ENCODE measurements at regions not wholly inside any gene's neighbourhood (a gene's known extent, or its start where the extent isn't known, plus 50 kb on each side); places are given as distances from the start of the nearest gene placed in this dataset.

- H3K9me3 Mint-ChIP-seq = no peaks in the 10 kb centered on the region
- DNase-seq (ENCODE audit: low spot score in 2 of 2) (no peak), ATAC-seq (no peak)
- no peaks in the 10 kb centered on the region for H3K36me3 Mint-ChIP-seq
- no peak overlapping the region for H3K27ac Mint-ChIP-seq
These were observed 139.8 kb downstream of the ENGASE start for GRCh38 chr17:79214459-79214858.

DNA sequence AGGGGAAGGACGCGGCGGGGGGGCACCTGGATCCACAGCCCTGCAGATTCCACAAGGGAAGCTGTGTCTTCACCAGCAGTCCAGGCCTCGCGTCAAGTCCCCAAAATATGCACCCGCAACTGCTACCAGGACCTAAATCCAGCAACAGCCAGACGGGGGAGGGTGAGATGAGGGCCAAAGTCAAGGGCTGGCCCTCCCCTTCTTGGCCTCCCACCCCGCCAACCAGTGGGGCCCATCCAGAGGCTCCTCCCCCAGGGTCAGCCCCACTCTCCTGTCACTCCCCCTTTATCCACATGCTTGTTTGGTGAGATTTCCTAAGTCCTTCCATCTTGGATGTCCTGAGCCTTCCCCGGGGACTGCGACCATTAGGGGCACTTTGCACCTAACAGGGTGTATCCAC lies 138.7 kb downstream of the ENGASE start:
- no peaks in the 10 kb centered on the region for H3K36me3 Mint-ChIP-seq
- no peak for ATAC-seq
- H3K9me3 Mint-ChIP-seq = no peaks in the 10 kb centered on the region
- DNase-seq (ENCODE audit: low spot score in 2 of 2) = no peak
- H3K27ac Mint-ChIP-seq = no peak overlapping the region

DNA sequence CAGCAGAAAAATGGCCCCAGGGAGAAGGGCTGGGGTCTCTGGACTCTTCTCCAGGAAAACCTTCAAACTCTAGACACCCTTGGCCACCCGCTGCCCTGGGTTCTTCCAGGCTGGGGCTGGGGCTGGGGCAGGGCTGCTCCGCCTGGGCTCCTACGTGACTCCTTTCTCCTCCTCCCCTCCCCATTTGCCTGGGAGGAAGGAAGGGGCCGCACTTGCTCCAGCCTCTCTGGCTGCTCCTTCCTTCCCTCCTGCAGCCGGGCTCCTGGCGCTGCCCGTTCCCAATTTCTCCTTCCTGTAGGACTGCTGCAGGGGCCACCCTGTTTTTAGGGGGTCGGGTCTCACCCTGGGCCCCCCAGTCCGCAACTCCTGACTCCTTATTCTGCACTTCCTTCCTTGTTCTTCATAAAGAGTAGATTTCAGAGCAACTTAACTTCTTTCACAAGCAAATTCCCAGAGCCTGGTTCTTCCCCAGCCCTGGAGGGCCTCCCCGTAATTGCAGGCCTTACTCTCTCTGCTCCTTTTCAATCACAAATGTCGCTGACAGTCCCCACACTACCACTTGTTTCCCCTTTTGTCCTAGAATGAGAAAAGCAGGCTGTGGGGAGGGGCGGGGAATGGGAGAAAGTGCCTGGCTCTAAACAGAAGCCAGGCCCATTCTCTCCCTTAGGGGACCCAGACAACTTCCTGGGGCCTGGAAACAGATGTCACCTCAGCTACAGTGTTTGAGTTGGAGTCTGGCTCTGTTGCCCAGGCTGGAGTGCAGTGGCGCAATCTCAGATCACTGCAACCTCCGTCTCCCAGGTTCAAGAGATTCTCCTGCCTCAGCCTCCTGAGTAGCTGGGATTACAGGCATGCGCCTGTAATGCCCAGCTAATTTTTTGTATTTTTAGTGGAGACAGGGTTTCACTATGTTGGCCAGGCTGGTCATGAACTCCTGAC lies 137.8 kb downstream of the ENGASE start:
- Mint-ChIP-seq H3K36me3 (no peaks in the 10 kb centered on the region), H3K9me3 (no peaks in the 10 kb centered on the region), H3K27ac (no peak overlapping the region)
- DNase-seq (ENCODE audit: low spot score in 2 of 2) = no peak
- ATAC-seq = no peak

DNA sequence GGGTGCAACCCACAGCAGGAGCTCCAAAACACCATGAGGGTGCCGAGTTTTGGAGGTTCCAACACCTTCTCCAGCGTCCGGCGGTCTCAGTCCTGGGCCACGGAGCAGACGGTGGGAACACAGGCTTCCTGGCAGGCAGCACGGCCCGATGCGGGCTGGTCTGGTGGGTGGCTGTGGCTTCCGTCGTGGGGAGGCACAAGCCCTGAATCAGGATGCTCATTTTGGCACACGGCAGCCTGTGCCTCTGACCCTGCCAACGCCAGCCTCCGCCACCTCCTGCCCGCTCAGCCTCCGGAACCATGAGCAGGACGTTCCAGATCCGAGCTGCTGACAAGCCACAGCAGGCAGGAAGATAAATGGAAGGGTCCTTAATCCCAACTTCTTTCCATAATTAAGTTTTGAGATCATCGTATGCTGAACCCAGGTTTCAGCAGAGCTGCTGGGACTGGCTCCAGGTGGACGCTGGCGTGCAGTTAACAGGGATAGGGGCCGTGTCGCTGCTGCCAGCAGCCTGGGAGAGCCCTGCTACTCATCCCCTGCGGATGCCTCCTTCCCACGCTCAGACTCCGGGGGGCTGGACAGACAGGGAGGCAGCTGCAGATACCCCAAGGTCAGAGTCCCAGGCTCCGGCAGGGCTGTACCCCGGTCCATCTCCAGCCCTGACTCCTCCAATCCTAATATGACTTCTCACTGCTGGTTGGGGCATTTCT lies 136.6 kb downstream of the ENGASE start:
- no peak overlapping the region for H3K27ac Mint-ChIP-seq

GRCh38 chr17:79210638-79211037 lies 136.0 kb downstream of the ENGASE start:
- ATAC-seq = no peak
- no peak overlapping the region for H3K27ac Mint-ChIP-seq
- H3K36me3 Mint-ChIP-seq = no peaks in the 10 kb centered on the region
- H3K9me3 Mint-ChIP-seq = no peaks in the 10 kb centered on the region
- DNase-seq (ENCODE audit: low spot score in 2 of 2) = no peak

More for the DNA sequence above, 136.6 kb downstream of the ENGASE start:
- H3K36me3 Mint-ChIP-seq = no peaks in the 10 kb centered on the region
- no peaks in the 10 kb centered on the region for H3K9me3 Mint-ChIP-seq
- ATAC-seq = no peak
- DNase-seq (ENCODE audit: low spot score in 2 of 2) = no peak

DNA sequence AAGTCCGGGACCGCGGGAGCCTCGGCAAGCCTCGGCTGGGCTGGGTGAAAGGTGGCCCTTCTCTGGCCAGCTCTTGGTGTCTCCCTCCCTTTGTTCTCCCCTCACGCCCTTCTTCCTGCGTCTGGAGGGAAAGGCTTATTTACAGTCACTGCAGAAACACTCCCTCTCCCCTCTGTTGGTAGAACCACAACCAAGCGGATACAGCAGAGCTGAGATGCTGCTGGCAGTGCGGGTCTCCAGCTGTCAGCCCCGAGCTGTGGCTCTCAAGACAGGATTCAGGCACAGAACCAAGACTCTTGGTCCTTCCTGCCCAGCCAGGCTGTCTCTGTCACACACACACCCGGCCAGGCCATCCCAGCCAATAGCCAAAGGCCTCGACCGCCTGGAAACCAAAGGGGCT lies 133.3 kb downstream of the ENGASE start:
- DNase-seq (ENCODE audit: low spot score in 2 of 2) (no peak), ATAC-seq (no peak)
- no peak overlapping the region for H3K27ac Mint-ChIP-seq
- no peaks in the 10 kb centered on the region for H3K9me3 Mint-ChIP-seq
- no peaks in the 10 kb centered on the region for H3K36me3 Mint-ChIP-seq

- Mint-ChIP-seq H3K27ac (no peak overlapping the region), H3K36me3 (no peaks in the 10 kb centered on the region), H3K9me3 (no peaks in the 10 kb centered on the region)
- no peak for ATAC-seq
- DNase-seq (ENCODE audit: low spot score in 2 of 2) = no peak
These were observed 131.1 kb downstream of the ENGASE start for GRCh38 chr17:79205688-79206205.

DNA sequence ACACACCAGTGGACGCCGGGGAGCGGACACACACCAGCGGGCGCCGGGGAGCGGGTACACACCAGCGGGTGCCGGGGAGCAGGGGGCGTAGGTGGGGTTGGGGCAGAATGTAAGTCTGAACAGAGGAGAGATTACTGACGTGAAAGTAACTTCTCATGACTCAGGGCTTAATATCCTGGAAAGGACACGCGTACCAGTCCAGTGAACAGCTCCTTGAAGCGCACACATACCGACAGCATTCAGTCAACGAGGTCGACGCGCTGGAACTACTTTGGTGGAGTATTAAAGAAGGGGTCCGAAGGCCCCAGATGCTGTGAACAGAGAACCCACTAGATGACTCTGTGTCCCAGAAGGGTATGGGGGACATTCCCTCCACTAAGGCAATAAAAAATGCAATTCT lies 129.6 kb downstream of the ENGASE start:
- Mint-ChIP-seq H3K27ac (no peak overlapping the region), H3K36me3 (no peaks in the 10 kb centered on the region), H3K9me3 (no peaks in the 10 kb centered on the region)
- no peak for DNase-seq (ENCODE audit: low spot score in 2 of 2)
- ATAC-seq = no peak

- Mint-ChIP-seq H3K36me3 (no peaks in the 10 kb centered on the region), H3K9me3 (no peaks in the 10 kb centered on the region), H3K27ac (no peak overlapping the region)
- no peak for DNase-seq (ENCODE audit: low spot score in 2 of 2)
- ATAC-seq = no peak
These were observed 129.0 kb downstream of the ENGASE start for GRCh38 chr17:79203657-79204056.

- no peak overlapping the region for H3K27ac Mint-ChIP-seq
These were observed 128.4 kb downstream of the ENGASE start for GRCh38 chr17:79203016-79203415.

GRCh38 chr17:79202480-79202879 lies 127.9 kb downstream of the ENGASE start:
- no peak for DNase-seq (ENCODE audit: low spot score in 2 of 2)
- H3K27ac Mint-ChIP-seq = no peak overlapping the region
- H3K9me3 Mint-ChIP-seq = no peaks in the 10 kb centered on the region

More at GRCh38 chr17:79203016-79203415, 128.4 kb downstream of the ENGASE start:
- ATAC-seq = no peak
- DNase-seq (ENCODE audit: low spot score in 2 of 2) = no peak
- no peaks in the 10 kb centered on the region for H3K9me3 Mint-ChIP-seq
- no peaks in the 10 kb centered on the region for H3K36me3 Mint-ChIP-seq

DNA sequence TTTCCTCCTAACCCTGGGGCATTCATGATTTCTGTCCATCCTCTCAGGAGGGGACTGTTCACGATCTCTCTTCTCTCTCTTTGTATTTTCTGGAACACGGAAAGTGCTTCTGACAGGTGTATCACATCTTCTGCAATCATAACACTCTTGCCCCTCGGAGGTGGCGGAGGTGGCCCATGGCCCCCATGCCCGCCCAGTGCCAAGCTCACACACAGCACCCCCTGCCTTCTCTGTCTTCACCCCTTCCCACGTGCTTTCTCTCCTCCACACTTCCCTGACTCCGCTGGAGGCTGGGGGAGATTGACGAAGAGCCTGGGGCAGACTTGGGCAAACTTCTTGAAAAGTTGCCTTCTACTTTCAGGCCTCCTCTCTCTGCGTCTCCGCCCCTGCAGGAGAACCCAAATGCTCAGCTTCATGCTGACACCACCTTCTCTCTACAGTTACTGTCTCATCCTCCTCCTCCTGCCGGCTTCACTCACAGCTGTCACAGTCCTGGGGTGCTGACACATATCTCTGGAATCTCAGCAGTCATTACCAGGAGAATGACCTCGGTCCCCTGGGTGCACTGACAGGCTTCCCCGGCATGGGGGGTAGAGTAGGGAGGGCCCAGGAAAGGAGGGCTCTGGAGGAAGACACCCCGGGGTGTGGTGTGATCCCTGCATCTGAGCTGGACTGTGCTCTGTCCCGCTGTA lies 127.1 kb downstream of the ENGASE start:
- no peak for ATAC-seq
- Mint-ChIP-seq H3K36me3 (no peaks in the 10 kb centered on the region), H3K9me3 (no peaks in the 10 kb centered on the region), H3K27ac (no peak overlapping the region)
- DNase-seq (ENCODE audit: low spot score in 2 of 2) = no peak

More at GRCh38 chr17:79202480-79202879, 127.9 kb downstream of the ENGASE start:
- no peak for ATAC-seq
- no peaks in the 10 kb centered on the region for H3K36me3 Mint-ChIP-seq

DNA sequence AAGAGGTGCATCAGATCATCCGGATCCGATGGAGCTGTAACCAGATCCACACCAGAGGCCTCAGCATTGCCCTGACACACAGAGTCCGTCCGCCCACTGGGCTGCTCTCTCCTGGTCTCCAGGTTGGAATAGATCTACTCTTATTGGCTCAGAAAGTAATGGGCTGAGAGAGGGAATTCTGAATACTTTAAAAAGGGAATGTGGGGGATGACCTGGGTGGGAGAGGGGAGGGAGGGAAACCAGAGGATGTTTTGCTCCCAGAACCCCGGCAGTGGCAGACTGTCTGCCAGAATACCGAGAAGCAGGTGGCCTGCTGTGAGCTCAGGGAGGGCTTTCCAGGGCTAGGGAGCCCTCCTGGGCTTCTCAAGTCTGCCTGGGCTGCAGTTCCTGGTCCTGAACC lies 126.5 kb downstream of the ENGASE start:
- Mint-ChIP-seq H3K27ac (no peak overlapping the region), H3K9me3 (no peaks in the 10 kb centered on the region), H3K36me3 (no peaks in the 10 kb centered on the region)
- ATAC-seq = no peak
- DNase-seq (ENCODE audit: low spot score in 2 of 2) = no peak

GRCh38 chr17:79196913-79197312 lies 122.3 kb downstream of the ENGASE start:
- DNase-seq (ENCODE audit: low spot score in 2 of 2) (no peak), ATAC-seq (no peak)
- H3K9me3 Mint-ChIP-seq = no peaks in the 10 kb centered on the region
- H3K36me3 Mint-ChIP-seq = no peaks in the 10 kb centered on the region
- no peak overlapping the region for H3K27ac Mint-ChIP-seq

GRCh38 chr17:79192503-79193351 lies 118.1 kb downstream of the ENGASE start:
- Mint-ChIP-seq H3K27ac (no peak overlapping the region), H3K36me3 (no peaks in the 10 kb centered on the region), H3K9me3 (no peaks in the 10 kb centered on the region)
- DNase-seq (ENCODE audit: low spot score in 2 of 2) (peak in 1 of 2 donors; percentile 31), ATAC-seq (no peak)

GRCh38 chr17:79191270-79191934 lies 116.8 kb downstream of the ENGASE start:
- H3K27ac Mint-ChIP-seq = no peak overlapping the region
- no peak for DNase-seq (ENCODE audit: low spot score in 2 of 2)
- no peaks in the 10 kb centered on the region for H3K36me3 Mint-ChIP-seq
- ATAC-seq = no peak
- H3K9me3 Mint-ChIP-seq = no peaks in the 10 kb centered on the region
